ENCODE measurements at regions not wholly inside any gene's neighbourhood (a gene's known extent, or its start where the extent isn't known, plus 50 kb on each side); places are given as distances from the start of the nearest gene placed in this dataset.
A peak's percentile ranks its signal among the peaks of the same experiment; 100 is the strongest.

DNA sequence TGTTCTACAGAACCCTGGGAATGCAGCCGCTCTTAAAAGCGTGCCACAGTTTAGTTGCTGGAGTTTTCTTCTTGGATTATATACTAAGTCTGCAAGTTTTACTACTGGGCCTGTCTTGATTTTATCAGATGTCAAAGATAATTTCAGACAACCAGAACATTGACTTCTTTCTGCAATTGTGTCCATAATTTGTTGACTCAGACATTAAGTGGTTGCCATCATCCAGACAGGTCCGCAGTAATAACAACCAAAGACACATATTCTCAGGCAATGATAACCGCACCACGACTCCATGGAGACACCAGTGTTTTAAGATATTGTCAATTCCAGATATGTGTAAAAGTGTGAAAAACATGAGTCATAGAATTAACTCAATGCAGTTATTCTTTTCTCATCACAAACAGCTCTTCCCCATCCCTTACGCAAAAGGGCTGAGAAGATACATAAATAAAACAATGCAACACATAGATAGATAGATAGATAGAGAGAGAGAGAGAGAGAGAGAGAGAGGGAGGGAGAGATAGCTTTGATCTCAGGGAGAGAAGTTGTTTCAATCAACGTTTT, 90.4 kb upstream of the FMN2 start:
- DNase-seq, result no peak
- POLR2A ChIA-PET, result no interaction called here
- CTCF ChIA-PET, result no interaction called here

GRCh38 chr1:240004086-240004749, 87.5 kb upstream of the FMN2 start:
- TF ChIP-seq, protein P1, sequence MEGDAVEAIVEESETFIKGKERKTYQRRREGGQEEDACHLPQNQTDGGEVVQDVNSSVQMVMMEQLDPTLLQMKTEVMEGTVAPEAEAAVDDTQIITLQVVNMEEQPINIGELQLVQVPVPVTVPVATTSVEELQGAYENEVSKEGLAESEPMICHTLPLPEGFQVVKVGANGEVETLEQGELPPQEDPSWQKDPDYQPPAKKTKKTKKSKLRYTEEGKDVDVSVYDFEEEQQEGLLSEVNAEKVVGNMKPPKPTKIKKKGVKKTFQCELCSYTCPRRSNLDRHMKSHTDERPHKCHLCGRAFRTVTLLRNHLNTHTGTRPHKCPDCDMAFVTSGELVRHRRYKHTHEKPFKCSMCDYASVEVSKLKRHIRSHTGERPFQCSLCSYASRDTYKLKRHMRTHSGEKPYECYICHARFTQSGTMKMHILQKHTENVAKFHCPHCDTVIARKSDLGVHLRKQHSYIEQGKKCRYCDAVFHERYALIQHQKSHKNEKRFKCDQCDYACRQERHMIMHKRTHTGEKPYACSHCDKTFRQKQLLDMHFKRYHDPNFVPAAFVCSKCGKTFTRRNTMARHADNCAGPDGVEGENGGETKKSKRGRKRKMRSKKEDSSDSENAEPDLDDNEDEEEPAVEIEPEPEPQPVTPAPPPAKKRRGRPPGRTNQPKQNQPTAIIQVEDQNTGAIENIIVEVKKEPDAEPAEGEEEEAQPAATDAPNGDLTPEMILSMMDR (IDR thresholded peaks at IDR 0.05), result peak; percentile 33
- Mint-ChIP-seq H3K27me3 (peaks cover 5% of the 10 kb centered on the region), H3K4me3 (no peak overlapping the region), H3K36me3 (ENCODE audit: low read depth) (no peaks in the 10 kb centered on the region), H3K9me3 (peaks cover 2% of the 10 kb centered on the region), H3K27ac (no peak overlapping the region), H3K4me1 (no peaks in the 10 kb centered on the region)
- DNase-seq, result no peak
- ATAC-seq (ENCODE audit: low read depth), result no peak
- intact Hi-C loops (cut with micrococcal nuclease), result no loop called here
- CTCF ChIA-PET, result interaction anchor here (1.6 kb wide), 1 partner anchor 27 kb away, joined by 3 read pairs; no protein-coding TSS in a partner anchor
- POLR2A ChIA-PET, result no interaction called here

More for the DNA sequence above, 90.4 kb upstream of the FMN2 start:
- H3K27me3 Mint-ChIP-seq, result peaks cover 22% of the 10 kb centered on the region
- H3K27ac Mint-ChIP-seq, result no peak overlapping the region
- TF ChIP-seq, protein P1 (IDR thresholded peaks at IDR 0.05), result no peak
- no peak for ATAC-seq (ENCODE audit: low read depth)
- H3K4me3 Mint-ChIP-seq, result no peak overlapping the region
- H3K9me3 Mint-ChIP-seq, result peaks cover 2% of the 10 kb centered on the region
- intact Hi-C loops (cut with micrococcal nuclease), result no loop called here
- peaks cover 1% of the 10 kb centered on the region for H3K4me1 Mint-ChIP-seq
- no peaks in the 10 kb centered on the region for H3K36me3 Mint-ChIP-seq (ENCODE audit: low read depth)

DNA sequence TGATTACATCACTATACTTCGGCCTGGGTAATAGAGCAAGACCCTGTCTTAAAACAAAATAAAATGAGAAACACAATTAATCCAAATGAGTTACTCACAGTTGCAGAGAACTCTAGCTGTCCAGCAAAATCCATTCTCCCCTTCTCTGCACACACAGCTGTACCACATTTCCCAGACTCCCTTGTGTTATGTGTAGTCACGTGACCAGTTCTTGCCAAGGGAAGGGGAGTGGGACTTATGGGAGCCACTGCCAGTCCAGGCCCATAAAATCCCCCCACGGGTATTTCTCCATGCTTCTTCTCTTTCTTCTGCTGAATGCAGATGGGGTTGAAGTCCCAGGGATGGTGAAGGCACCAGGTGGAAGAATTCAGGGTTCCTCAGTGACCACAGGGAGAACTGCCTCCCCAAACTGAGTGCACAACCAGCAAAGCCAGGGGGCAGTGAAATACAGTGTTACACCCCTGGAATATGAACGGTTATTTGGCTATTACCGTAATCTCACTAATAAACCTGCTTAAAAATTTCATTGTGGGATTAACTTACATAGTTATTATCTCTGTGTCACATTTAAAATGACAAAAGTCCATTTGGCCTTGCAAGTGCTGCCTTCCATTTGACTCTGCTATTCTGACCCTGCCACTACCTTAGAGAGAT, 85.6 kb upstream of the FMN2 start:
- ATAC-seq (ENCODE audit: low read depth), result no peak
- Mint-ChIP-seq H3K27ac (no peak overlapping the region), H3K9me3 (peaks cover 11% of the 10 kb centered on the region), H3K27me3 (peaks cover 2% of the 10 kb centered on the region), H3K4me1 (no peaks in the 10 kb centered on the region), H3K4me3 (no peak overlapping the region), H3K36me3 (ENCODE audit: low read depth) (no peaks in the 10 kb centered on the region)
- TF ChIP-seq, protein P1 (IDR thresholded peaks at IDR 0.05), result no peak
- ChIA-PET POLR2A (no interaction called here), CTCF (interaction anchor here (0.6 to 0.7 kb wide), 2 partner anchors 10 to 1224 kb away, joined by 3 to 5 read pairs; no protein-coding TSS in a partner anchor)
- no peak for DNase-seq
- intact Hi-C loops (cut with micrococcal nuclease), result no loop called here

GRCh38 chr1:240008298-240008697, 83.4 kb upstream of the FMN2 start:
- Mint-ChIP-seq H3K4me1 (no peaks in the 10 kb centered on the region), H3K4me3 (no peak overlapping the region), H3K27ac (no peak overlapping the region), H3K27me3 (no peaks in the 10 kb centered on the region), H3K36me3 (ENCODE audit: low read depth) (no peaks in the 10 kb centered on the region), H3K9me3 (peaks cover 11% of the 10 kb centered on the region)
- no peak for DNase-seq
- TF ChIP-seq, protein P1 (IDR thresholded peaks at IDR 0.05), result no peak
- ATAC-seq (ENCODE audit: low read depth), result no peak
- CTCF ChIA-PET, result no interaction called here
- POLR2A ChIA-PET, result no interaction called here
- intact Hi-C loops (cut with micrococcal nuclease), result no loop called here

DNA sequence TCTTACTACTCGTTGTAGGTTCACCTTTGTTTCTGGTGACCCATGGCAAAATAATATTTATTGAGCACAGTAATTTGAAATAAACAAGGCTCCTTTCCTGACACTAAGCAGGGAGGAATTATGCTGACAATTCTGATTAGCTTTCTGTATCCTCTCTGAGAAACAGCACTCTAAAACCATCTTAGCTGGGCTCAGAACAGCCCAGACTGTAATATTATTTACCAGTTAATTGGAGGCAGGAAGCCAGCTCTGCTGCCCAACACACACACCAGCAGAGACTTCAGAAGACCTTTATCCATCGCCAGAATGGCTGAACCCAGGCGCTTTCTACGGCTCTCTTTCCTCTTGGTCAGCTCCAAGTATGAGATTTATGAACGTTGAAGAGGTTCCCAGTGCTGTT, 77.6 kb upstream of the FMN2 start:
- CTCF ChIA-PET, result no interaction called here
- H3K27me3 Mint-ChIP-seq, result no peaks in the 10 kb centered on the region

More for the DNA sequence above, 77.6 kb upstream of the FMN2 start:
- Mint-ChIP-seq H3K4me3 (no peak overlapping the region), H3K9me3 (peaks cover 17% of the 10 kb centered on the region), H3K27ac (no peak overlapping the region), H3K36me3 (ENCODE audit: low read depth) (no peaks in the 10 kb centered on the region), H3K4me1 (no peaks in the 10 kb centered on the region)
- TF ChIP-seq, protein P1 (IDR thresholded peaks at IDR 0.05), result no peak
- intact Hi-C loops (cut with micrococcal nuclease), result no loop called here
- ATAC-seq (ENCODE audit: low read depth) (no peak), DNase-seq (no peak)
- POLR2A ChIA-PET, result no interaction called here

Data from activated B cell treated with CpG ODN at 0.5 μM for 24 hours (primary cell).